C4-2B (cell line): ENCODE measurements at regions not wholly inside any gene's neighbourhood (a gene's known extent, or its start where the extent isn't known, plus 50 kb on each side); places are given as distances from the start of the nearest gene placed in this dataset.

Experiments used
- ZFX ChIP-seq: fragments of 450-650 bp; IDR thresholded peaks from 2 replicates; pipeline ENCODE4 v1.6.1; 2017
- TF ChIP-seq, protein P1 (sequence below): fragments of 450-650 bp; conservative IDR thresholded peaks from 2 replicates; pipeline ENCODE4 v1.5.1; 2017; ENCODE audit warnings: mild to moderate bottlenecking

DNA sequence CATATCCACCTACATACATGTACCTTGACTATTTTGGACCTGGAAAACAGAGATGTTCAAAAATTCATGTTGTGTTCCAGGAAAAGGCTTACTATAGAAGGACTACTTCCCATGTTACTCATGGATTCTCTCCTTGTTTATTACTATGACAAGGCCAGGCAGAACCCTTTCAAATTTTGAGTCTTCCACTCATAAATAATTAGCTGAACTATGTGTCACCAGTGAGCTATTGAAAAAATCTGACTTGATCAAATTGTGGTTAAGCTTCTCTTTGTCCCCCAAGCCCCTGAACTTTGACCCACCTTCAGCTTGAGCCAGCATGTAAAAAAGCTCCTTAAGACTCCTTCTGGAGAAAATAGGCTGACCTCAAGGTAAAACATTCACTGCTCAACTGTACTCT, 1142.8 kb upstream of the EYS start:
- TF ChIP-seq, protein P1, sequence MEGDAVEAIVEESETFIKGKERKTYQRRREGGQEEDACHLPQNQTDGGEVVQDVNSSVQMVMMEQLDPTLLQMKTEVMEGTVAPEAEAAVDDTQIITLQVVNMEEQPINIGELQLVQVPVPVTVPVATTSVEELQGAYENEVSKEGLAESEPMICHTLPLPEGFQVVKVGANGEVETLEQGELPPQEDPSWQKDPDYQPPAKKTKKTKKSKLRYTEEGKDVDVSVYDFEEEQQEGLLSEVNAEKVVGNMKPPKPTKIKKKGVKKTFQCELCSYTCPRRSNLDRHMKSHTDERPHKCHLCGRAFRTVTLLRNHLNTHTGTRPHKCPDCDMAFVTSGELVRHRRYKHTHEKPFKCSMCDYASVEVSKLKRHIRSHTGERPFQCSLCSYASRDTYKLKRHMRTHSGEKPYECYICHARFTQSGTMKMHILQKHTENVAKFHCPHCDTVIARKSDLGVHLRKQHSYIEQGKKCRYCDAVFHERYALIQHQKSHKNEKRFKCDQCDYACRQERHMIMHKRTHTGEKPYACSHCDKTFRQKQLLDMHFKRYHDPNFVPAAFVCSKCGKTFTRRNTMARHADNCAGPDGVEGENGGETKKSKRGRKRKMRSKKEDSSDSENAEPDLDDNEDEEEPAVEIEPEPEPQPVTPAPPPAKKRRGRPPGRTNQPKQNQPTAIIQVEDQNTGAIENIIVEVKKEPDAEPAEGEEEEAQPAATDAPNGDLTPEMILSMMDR = no peak
- TF ChIP-seq ZFX = no peak
